ENCODE measurements at regions not wholly inside any gene's neighbourhood (a gene's known extent, or its start where the extent isn't known, plus 50 kb on each side); places are given as distances from the start of the nearest gene placed in this dataset.

DNA sequence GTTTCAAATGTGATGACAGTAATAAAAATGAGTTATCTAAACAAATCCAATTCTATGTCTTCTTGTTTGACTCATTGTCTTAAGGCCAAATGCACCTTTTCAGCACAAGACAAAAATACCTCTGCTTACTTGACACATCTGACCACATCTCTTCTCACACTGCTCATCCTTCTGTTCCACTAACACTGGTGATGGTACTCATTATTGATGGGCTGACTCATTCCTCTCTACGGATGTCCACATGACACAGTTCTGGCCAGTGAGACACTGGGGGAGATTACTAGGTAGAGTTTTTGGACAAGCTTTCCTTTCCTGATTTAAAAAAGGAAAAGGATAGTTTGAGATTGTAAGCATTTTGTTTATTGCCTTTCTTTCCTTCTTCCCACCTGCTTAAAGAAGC, 410.6 kb upstream of the THRB start:
- Histone ChIP-seq H3K27me3 (ENCODE audit: insufficient read depth, low read depth, low read length) (no peaks in the 10 kb centered on the region), H3K27ac (ENCODE audit: low read length) (no peak overlapping the region), H3K4me3 (ENCODE audit: low read length) (no peak overlapping the region), H3K9me3 (ENCODE audit: low read length) (no peaks in the 10 kb centered on the region), H3K79me2 (replicated peaks; ENCODE audit: insufficient read depth, low read length) (no peaks in the 10 kb centered on the region), H2AFZ (ENCODE audit: low read depth, low read length) (no peak overlapping the region), H4K20me1 (ENCODE audit: insufficient read depth) (no peaks in the 10 kb centered on the region), H3F3A (ENCODE audit: insufficient read depth, low read length, poor library complexity, severe bottlenecking) (no peaks in the 10 kb centered on the region), H3K36me3 (ENCODE audit: insufficient read depth, low read length) (no peaks in the 10 kb centered on the region), H3K9ac (ENCODE audit: low read length) (no peak overlapping the region), H3K4me2 (ENCODE audit: low read length) (no peak overlapping the region), H3K9me2 (ENCODE audit: insufficient read depth, low read length) (no peaks in the 10 kb centered on the region)
- TF ChIP-seq POLR2AphosphoS5 (IDR thresholded peaks at IDR 0.05) = no peak
- TF ChIP-seq, protein P1, sequence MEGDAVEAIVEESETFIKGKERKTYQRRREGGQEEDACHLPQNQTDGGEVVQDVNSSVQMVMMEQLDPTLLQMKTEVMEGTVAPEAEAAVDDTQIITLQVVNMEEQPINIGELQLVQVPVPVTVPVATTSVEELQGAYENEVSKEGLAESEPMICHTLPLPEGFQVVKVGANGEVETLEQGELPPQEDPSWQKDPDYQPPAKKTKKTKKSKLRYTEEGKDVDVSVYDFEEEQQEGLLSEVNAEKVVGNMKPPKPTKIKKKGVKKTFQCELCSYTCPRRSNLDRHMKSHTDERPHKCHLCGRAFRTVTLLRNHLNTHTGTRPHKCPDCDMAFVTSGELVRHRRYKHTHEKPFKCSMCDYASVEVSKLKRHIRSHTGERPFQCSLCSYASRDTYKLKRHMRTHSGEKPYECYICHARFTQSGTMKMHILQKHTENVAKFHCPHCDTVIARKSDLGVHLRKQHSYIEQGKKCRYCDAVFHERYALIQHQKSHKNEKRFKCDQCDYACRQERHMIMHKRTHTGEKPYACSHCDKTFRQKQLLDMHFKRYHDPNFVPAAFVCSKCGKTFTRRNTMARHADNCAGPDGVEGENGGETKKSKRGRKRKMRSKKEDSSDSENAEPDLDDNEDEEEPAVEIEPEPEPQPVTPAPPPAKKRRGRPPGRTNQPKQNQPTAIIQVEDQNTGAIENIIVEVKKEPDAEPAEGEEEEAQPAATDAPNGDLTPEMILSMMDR (IDR thresholded peaks at IDR 0.05; ENCODE audit: poor library complexity, severe bottlenecking) = no peak
- TF ChIP-seq EP300 (conservative IDR thresholded peaks at IDR 0.05; ENCODE audit: poor library complexity, severe bottlenecking) = no peak
- TF ChIP-seq, protein P2, sequence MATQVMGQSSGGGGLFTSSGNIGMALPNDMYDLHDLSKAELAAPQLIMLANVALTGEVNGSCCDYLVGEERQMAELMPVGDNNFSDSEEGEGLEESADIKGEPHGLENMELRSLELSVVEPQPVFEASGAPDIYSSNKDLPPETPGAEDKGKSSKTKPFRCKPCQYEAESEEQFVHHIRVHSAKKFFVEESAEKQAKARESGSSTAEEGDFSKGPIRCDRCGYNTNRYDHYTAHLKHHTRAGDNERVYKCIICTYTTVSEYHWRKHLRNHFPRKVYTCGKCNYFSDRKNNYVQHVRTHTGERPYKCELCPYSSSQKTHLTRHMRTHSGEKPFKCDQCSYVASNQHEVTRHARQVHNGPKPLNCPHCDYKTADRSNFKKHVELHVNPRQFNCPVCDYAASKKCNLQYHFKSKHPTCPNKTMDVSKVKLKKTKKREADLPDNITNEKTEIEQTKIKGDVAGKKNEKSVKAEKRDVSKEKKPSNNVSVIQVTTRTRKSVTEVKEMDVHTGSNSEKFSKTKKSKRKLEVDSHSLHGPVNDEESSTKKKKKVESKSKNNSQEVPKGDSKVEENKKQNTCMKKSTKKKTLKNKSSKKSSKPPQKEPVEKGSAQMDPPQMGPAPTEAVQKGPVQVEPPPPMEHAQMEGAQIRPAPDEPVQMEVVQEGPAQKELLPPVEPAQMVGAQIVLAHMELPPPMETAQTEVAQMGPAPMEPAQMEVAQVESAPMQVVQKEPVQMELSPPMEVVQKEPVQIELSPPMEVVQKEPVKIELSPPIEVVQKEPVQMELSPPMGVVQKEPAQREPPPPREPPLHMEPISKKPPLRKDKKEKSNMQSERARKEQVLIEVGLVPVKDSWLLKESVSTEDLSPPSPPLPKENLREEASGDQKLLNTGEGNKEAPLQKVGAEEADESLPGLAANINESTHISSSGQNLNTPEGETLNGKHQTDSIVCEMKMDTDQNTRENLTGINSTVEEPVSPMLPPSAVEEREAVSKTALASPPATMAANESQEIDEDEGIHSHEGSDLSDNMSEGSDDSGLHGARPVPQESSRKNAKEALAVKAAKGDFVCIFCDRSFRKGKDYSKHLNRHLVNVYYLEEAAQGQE (IDR thresholded peaks at IDR 0.05; ENCODE audit: borderline replicate concordance) = no peak
- no peak for TF ChIP-seq TAF1 (IDR thresholded peaks at IDR 0.05; ENCODE audit: low read depth)
- TF ChIP-seq SMC3 (conservative IDR thresholded peaks at IDR 0.05; ENCODE audit: poor library complexity) = no peak

DNA sequence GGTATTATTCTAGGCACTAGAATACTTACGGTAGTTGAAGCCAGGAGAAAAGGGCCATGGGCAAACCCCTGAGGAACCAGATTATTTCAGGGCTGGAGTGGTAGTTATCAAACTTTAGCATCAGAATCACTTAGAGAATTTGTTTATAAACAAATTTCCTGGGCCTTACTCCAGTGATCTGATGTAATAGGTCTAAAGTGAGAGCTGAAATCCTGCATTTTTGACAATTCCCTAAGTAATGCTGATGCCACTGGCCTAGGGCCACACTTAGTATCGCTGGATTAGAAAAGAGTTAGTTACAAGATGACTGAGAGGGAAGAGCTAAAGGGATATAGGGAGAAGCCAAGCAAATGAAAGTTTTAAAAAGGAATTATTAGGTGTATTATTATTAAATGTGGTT, 412.5 kb upstream of the THRB start:
- Histone ChIP-seq H3K4me3 (ENCODE audit: low read length) (no peak overlapping the region), H2AFZ (ENCODE audit: low read depth, low read length) (no peak overlapping the region), H3K27me3 (ENCODE audit: insufficient read depth, low read depth, low read length) (no peaks in the 10 kb centered on the region), H4K20me1 (ENCODE audit: insufficient read depth) (no peaks in the 10 kb centered on the region), H3K9me3 (ENCODE audit: low read length) (no peaks in the 10 kb centered on the region), H3K79me2 (replicated peaks; ENCODE audit: insufficient read depth, low read length) (no peaks in the 10 kb centered on the region), H3K4me2 (ENCODE audit: low read length) (no peak overlapping the region), H3K9me2 (ENCODE audit: insufficient read depth, low read length) (no peaks in the 10 kb centered on the region), H3K9ac (ENCODE audit: low read length) (no peak overlapping the region), H3F3A (ENCODE audit: insufficient read depth, low read length, poor library complexity, severe bottlenecking) (no peaks in the 10 kb centered on the region), H3K27ac (ENCODE audit: low read length) (no peak overlapping the region), H3K36me3 (ENCODE audit: insufficient read depth, low read length) (no peaks in the 10 kb centered on the region)
- TF ChIP-seq, protein P1 (IDR thresholded peaks at IDR 0.05; ENCODE audit: poor library complexity, severe bottlenecking) = no peak
- no peak for TF ChIP-seq POLR2AphosphoS5 (IDR thresholded peaks at IDR 0.05)
- TF ChIP-seq TAF1 (IDR thresholded peaks at IDR 0.05; ENCODE audit: low read depth) = no peak
- TF ChIP-seq, protein P2 (IDR thresholded peaks at IDR 0.05; ENCODE audit: borderline replicate concordance) = no peak
- no peak for TF ChIP-seq EP300 (conservative IDR thresholded peaks at IDR 0.05; ENCODE audit: poor library complexity, severe bottlenecking)
- TF ChIP-seq RAD21 (conservative IDR thresholded peaks at IDR 0.05) = no peak
- TF ChIP-seq EZH2 (IDR thresholded peaks at IDR 0.05; ENCODE audit: borderline replicate concordance, insufficient read depth, low read length, poor library complexity, severe bottlenecking) = no peak
- TF ChIP-seq MXI1 (conservative IDR thresholded peaks at IDR 0.05; ENCODE audit: poor library complexity, severe bottlenecking) = no peak
- no peak for TF ChIP-seq SMC3 (conservative IDR thresholded peaks at IDR 0.05; ENCODE audit: poor library complexity)
